GM23248 (cell line): ENCODE measurements at regions not wholly inside any gene's neighbourhood (a gene's known extent, or its start where the extent isn't known, plus 50 kb on each side); places are given as distances from the start of the nearest gene placed in this dataset.

Experiments
- EZH2 ChIP-seq: fragments of 200-600 bp; sonication (generic); IDR thresholded peaks from 2 replicates; pipeline ENCODE4 v1.6.1; 2018; ENCODE audit warnings: antibody characterized with exemption, mild to moderate bottlenecking; ENCODE audit not compliant: insufficient read depth, poor library complexity, severe bottlenecking
- EZH2phosphoT487 ChIP-seq: fragments of 200-600 bp; sonication (generic); IDR thresholded peaks from 2 replicates; pipeline ENCODE4 v1.6.1; 2018; ENCODE audit warnings: antibody characterized with exemption, moderate library complexity, mild to moderate bottlenecking, low read depth; ENCODE audit not compliant: insufficient read depth

GRCh38 chrX:117543885-117544284, 572.7 kb downstream of the KLHL13 start:
- TF ChIP-seq EZH2phosphoT487, result no peak
- TF ChIP-seq EZH2, result no peak
